Vagina (tissue), 2 donors: ENCODE measurements at regions not wholly inside any gene's neighbourhood (a gene's known extent, or its start where the extent isn't known, plus 50 kb on each side); places are given as distances from the start of the nearest gene placed in this dataset.

Source experiments
- DNase-seq, 2 donors: peaks; one replicate each; pipeline ENCODE4 v3.0.0-alpha.2; 2017; ENCODE audit errors: extremely low spot score in 2 of 2
- H3K27ac ChIP-seq: fragments of 200-600 bp; sonication (generic); one replicate; pipeline ENCODE4 v1.5.1; 2019
- H3K27me3 ChIP-seq: fragments of 200-600 bp; sonication (generic); one replicate; pipeline ENCODE4 v1.5.1; 2019
- H3K36me3 ChIP-seq, 2 donors: fragments of 200-600 bp; sonication (generic); one replicate each; pipeline ENCODE4 v1.5.1; 2017 to 2019
- H3K4me1 ChIP-seq: fragments of 200-600 bp; sonication (generic); one replicate; pipeline ENCODE4 v1.5.1; 2019
- H3K4me3 ChIP-seq, 2 donors: fragments of 200-600 bp; sonication (generic); 1 replicate in 1 of 2; 2 replicates in 1 of 2; pipeline ENCODE4 v1.5.1; 2016 to 2019
- H3K9me3 ChIP-seq: fragments of 200-600 bp; sonication (generic); one replicate; pipeline ENCODE4 v1.5.1; 2019
- POLR2A ChIP-seq, 2 donors: fragments of 450-650 bp; IDR thresholded peaks; one replicate each; pipeline ENCODE4 v1.6.1; 2017; ENCODE audit warnings: antibody characterized with exemption in 2 of 2, mild to moderate bottlenecking in 2 of 2, moderate library complexity in 2 of 2
- POLR2AphosphoS5 ChIP-seq, 2 donors: sonication (generic); formaldehyde crosslinking; IDR thresholded peaks; one replicate each; pipeline ENCODE4 v1.9.0; 2017; ENCODE audit warnings: antibody characterized with exemption in 2 of 2, mild to moderate bottlenecking in 2 of 2, low read depth in 1 of 2; ENCODE audit not compliant: insufficient read depth in 1 of 2
- intact Hi-C: fragments of 100-400 bp; cut with DNase I; formaldehyde crosslinking; loops from one replicate; pipeline ENCODE4 v1.15.1; 2023
- TF ChIP-seq, protein P1 (sequence below), 3 experiments: fragments of 450-650 bp in 2 of 3; fragments of 200-600 bp in 1 of 3; sonication (generic) in 1 of 3; IDR thresholded peaks; one replicate each; pipeline ENCODE4 v1.5.1; 2017 to 2019; ENCODE audit warnings: antibody characterized with exemption in 3 of 3, mild to moderate bottlenecking in 2 of 3, moderate library complexity in 2 of 3

DNA sequence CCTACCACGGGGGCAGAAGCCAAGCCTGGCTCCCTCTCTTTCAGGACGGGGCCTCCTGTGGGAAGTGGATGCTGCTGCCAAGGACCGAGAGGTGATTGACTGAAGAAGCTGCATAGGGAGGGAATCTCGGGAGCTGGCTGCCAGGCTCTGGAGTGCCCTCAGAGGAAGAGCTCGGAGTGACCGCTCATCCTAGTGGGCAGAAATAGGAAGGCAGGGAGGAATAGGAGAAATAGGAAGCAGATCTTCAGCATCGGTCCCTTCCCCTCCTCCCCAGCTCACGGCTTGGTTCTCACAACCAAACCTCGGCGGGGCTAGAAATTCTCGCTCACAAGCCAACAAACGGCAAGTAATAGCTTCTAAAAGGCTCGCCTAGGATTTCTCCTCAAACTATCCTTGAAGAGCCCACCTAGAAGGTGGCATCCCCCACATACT is 159.9 kb upstream of the RAI14 start:
- intact Hi-C loops, result no loop called here
- DNase-seq, result peak in 1 of 2 donors; percentile 80
- TF ChIP-seq POLR2AphosphoS5 (IDR thresholded peaks at IDR 0.05; ENCODE audit: insufficient read depth in 1 of 2, low read depth in 1 of 2), result no peak
- TF ChIP-seq, protein P1, sequence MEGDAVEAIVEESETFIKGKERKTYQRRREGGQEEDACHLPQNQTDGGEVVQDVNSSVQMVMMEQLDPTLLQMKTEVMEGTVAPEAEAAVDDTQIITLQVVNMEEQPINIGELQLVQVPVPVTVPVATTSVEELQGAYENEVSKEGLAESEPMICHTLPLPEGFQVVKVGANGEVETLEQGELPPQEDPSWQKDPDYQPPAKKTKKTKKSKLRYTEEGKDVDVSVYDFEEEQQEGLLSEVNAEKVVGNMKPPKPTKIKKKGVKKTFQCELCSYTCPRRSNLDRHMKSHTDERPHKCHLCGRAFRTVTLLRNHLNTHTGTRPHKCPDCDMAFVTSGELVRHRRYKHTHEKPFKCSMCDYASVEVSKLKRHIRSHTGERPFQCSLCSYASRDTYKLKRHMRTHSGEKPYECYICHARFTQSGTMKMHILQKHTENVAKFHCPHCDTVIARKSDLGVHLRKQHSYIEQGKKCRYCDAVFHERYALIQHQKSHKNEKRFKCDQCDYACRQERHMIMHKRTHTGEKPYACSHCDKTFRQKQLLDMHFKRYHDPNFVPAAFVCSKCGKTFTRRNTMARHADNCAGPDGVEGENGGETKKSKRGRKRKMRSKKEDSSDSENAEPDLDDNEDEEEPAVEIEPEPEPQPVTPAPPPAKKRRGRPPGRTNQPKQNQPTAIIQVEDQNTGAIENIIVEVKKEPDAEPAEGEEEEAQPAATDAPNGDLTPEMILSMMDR (IDR thresholded peaks at IDR 0.05), result peak in 1 of 3 experiments; percentile 12
- no peaks in the 10 kb centered on the region for H3K9me3 ChIP-seq
- H3K27ac ChIP-seq, result peak overlapping the region; percentile 55
- H3K27me3 ChIP-seq, result no peaks in the 10 kb centered on the region
- H3K4me3 ChIP-seq, result no peak overlapping the region
- no peaks in the 10 kb centered on the region for H3K36me3 ChIP-seq
- H3K4me1 ChIP-seq, result peaks cover 50% of the 10 kb centered on the region

DNA sequence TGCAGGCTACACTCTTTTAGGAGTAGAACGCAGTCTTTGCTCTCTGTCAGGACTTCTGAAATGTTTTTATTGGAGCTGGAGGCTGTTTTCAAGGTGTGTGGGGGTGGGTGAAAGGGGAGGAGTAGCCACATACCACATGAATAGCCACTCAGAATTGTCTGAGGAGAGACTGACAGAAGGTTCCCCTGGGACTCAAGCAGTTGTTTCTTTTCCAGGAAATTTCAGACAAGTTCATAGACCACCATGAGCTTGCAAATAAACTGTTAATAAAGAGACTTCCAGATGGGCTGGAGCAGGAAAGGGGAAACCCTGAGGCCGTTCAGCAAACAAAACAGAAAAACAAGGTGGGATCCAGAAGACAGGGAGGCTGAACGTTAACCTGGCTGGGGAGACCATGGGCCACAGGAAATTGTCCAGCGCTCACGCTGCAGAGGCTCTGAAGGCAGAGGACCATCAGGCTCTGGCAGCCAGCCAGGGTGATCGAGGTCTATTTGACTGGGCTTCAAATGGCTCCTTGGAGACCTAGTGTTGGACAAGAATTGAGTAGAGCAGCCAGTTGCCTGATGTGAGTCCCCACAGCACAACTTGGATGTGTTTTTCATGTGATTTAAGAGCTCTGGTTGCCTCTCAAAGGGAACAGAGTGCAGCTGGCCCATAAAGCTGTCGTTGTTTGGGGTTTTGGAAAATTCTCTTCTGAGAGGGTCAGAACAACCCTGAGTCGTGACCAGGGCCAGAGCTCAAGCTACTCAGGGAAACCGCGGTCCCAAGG is 159.2 kb upstream of the RAI14 start:
- H3K27ac ChIP-seq, result peak overlapping the region; percentile 55
- peaks cover 50% of the 10 kb centered on the region for H3K4me1 ChIP-seq
- no peaks in the 10 kb centered on the region for H3K36me3 ChIP-seq
- TF ChIP-seq, protein P1 (IDR thresholded peaks at IDR 0.05), result no peak
- peak; percentile 25 to 81 for TF ChIP-seq POLR2AphosphoS5 (IDR thresholded peaks at IDR 0.05; ENCODE audit: insufficient read depth in 1 of 2, low read depth in 1 of 2)
- intact Hi-C loops, result no loop called here
- no peaks in the 10 kb centered on the region for H3K9me3 ChIP-seq
- no peak overlapping the region for H3K4me3 ChIP-seq
- DNase-seq, result peak in 1 of 2 donors; percentile 94
- H3K27me3 ChIP-seq, result no peaks in the 10 kb centered on the region

DNA sequence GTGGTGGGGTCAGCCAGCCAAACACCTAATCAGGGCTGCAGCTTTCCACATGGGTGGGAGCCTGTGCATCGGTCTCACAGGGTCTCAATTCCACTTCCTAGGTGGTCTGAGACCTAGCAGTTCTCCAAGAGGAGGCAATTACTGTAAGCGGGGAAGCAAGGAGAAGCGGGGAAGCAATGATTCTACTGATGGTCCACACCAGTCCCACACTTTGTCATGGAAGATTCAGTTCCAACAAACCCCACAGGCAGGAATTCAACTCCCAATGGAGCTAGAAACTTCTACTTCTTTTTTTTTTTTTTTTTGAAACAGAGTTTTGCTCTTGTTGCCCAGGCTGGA is 158.7 kb upstream of the RAI14 start:
- Histone ChIP-seq H3K36me3 (no peaks in the 10 kb centered on the region), H3K27me3 (no peaks in the 10 kb centered on the region), H3K4me1 (peaks cover 56% of the 10 kb centered on the region), H3K27ac (peak overlapping the region; percentile 55), H3K9me3 (no peaks in the 10 kb centered on the region), H3K4me3 (no peak overlapping the region)
- intact Hi-C loops, result no loop called here
- no peak for DNase-seq
- TF ChIP-seq, protein P1 (IDR thresholded peaks at IDR 0.05), result no peak
- TF ChIP-seq POLR2AphosphoS5 (IDR thresholded peaks at IDR 0.05; ENCODE audit: insufficient read depth in 1 of 2, low read depth in 1 of 2), result peak in 1 of 2 donors; percentile 71

DNA sequence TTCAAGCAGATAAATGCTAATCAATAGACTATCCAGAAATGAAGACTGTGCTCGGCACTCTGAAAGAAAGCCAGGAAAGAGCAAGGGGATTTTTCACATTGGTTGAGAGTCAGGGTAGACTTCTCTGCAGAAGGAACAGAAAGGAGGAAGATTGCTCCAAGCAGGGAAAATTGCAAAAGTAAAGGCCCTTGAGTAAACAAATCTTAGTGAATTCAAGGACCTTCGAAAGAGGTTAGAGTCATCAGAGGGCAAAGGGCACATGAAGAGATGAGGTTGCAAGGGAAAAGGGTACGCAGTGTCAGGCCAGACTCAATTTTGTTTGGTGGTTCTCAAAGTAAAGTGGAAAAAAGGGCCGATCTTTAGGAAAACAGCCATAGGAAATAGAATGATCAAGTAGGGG is 157.6 kb upstream of the RAI14 start:
- TF ChIP-seq POLR2AphosphoS5 (IDR thresholded peaks at IDR 0.05; ENCODE audit: insufficient read depth in 1 of 2, low read depth in 1 of 2) (no peak), POLR2A (IDR thresholded peaks at IDR 0.05) (no peak)
- TF ChIP-seq, protein P1 (IDR thresholded peaks at IDR 0.05), result no peak
- DNase-seq, result no peak
- no peaks in the 10 kb centered on the region for H3K36me3 ChIP-seq
- H3K27me3 ChIP-seq, result no peaks in the 10 kb centered on the region
- intact Hi-C loops, result no loop called here
- peak overlapping the region; percentile 55 for H3K27ac ChIP-seq
- no peaks in the 10 kb centered on the region for H3K9me3 ChIP-seq
- H3K4me3 ChIP-seq, result no peak overlapping the region
- peaks cover 67% of the 10 kb centered on the region for H3K4me1 ChIP-seq

DNA sequence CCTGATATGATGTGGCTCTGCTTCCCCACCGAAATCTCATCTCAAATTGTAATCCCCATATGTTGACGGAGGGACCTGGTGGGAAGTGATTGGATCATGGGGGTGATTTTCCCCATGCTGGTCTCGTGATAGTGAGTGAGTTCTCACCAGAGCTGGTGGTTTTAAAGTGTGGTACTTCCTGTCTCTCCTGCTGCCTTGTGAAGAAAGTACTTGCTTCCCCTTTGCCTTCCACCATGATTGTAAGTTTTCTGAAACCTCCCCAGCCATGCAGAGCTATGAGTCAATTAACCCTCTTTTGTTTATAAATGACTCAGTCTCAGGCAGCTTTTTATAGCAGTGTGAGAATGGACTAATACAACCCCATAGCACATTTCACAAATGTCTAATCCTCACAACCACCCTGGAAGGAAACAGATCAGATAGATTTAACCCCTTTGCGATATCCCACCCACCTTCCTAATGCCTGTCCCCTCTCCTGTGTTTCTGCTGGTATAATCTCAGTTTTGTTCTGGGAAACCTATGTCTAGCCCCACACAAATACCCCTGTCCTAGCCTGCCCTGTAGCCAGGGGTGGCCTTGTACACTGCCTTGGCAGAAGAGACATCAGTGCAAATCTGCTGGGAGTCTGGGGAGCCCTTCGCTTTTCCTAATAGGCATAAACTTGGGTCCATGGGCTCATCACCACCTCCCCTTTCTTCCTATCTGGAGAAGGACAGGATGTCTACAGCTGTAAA is 157.0 kb upstream of the RAI14 start:
- TF ChIP-seq POLR2A (IDR thresholded peaks at IDR 0.05) (no peak), POLR2AphosphoS5 (IDR thresholded peaks at IDR 0.05; ENCODE audit: insufficient read depth in 1 of 2, low read depth in 1 of 2) (no peak)
- TF ChIP-seq, protein P1 (IDR thresholded peaks at IDR 0.05), result no peak
- peak overlapping the region; percentile 55 for H3K27ac ChIP-seq
- intact Hi-C loops, result no loop called here
- H3K4me3 ChIP-seq, result no peak overlapping the region
- no peaks in the 10 kb centered on the region for H3K9me3 ChIP-seq
- DNase-seq, result peak in 1 of 2 donors; percentile 79
- H3K36me3 ChIP-seq, result no peaks in the 10 kb centered on the region
- no peaks in the 10 kb centered on the region for H3K27me3 ChIP-seq
- H3K4me1 ChIP-seq, result peaks cover 73% of the 10 kb centered on the region
